ENCODE measurements at regions not wholly inside any gene's neighbourhood (a gene's known extent, or its start where the extent isn't known, plus 50 kb on each side); places are given as distances from the start of the nearest gene placed in this dataset.
"Not testable (repeated sequence)": the region's sequence is repeated elsewhere in the genome, so short reads cannot be mapped to it uniquely, and the experiment has no call there.

- Mint-ChIP-seq H3K27me3 (no peaks in the 10 kb centered on the region), H3K4me3 (no peak overlapping the region), H3K27ac (no peak overlapping the region), H3K36me3 (ENCODE audit: low read depth) (no peaks in the 10 kb centered on the region), H3K9me3 (peaks cover 3% of the 10 kb centered on the region), H3K4me1 (no peaks in the 10 kb centered on the region)
- POLR2A ChIA-PET = no interaction called here
- DNase-seq = no peak
- CTCF ChIA-PET = no interaction called here
Observed at GRCh38 chr2:144931960-144932359, 412.0 kb upstream of the ZEB2 start.

- Mint-ChIP-seq H3K4me1 (no peaks in the 10 kb centered on the region), H3K27ac (no peak overlapping the region), H3K36me3 (ENCODE audit: low read depth) (no peaks in the 10 kb centered on the region), H3K9me3 (peaks cover 3% of the 10 kb centered on the region), H3K4me3 (no peak overlapping the region), H3K27me3 (no peaks in the 10 kb centered on the region)
- CTCF ChIA-PET = no interaction called here
- POLR2A ChIA-PET = no interaction called here
- DNase-seq = no peak
Observed at GRCh38 chr2:144931480-144931879, 411.6 kb upstream of the ZEB2 start.

- ChIA-PET CTCF (no interaction called here), POLR2A (no interaction called here)
- Mint-ChIP-seq H3K4me1 (no peaks in the 10 kb centered on the region), H3K4me3 (no peak overlapping the region), H3K36me3 (ENCODE audit: low read depth) (no peaks in the 10 kb centered on the region), H3K27me3 (no peaks in the 10 kb centered on the region), H3K27ac (no peak overlapping the region), H3K9me3 (peaks cover 3% of the 10 kb centered on the region)
- DNase-seq = no peak
Observed at GRCh38 chr2:144927429-144927828, 407.5 kb upstream of the ZEB2 start.

- Mint-ChIP-seq H3K4me3 (no peak overlapping the region), H3K36me3 (ENCODE audit: low read depth) (no peaks in the 10 kb centered on the region), H3K4me1 (no peaks in the 10 kb centered on the region), H3K9me3 (peaks cover 3% of the 10 kb centered on the region), H3K27me3 (no peaks in the 10 kb centered on the region), H3K27ac (no peak overlapping the region)
- POLR2A ChIA-PET = no interaction called here
- CTCF ChIA-PET = no interaction called here
- no peak for DNase-seq
Observed at GRCh38 chr2:144925886-144926285, 406.0 kb upstream of the ZEB2 start.

- H3K4me3 Mint-ChIP-seq = no peak overlapping the region
- CTCF ChIA-PET = no interaction called here
- DNase-seq = no peak
- no peaks in the 10 kb centered on the region for H3K36me3 Mint-ChIP-seq (ENCODE audit: low read depth)
- H3K27ac Mint-ChIP-seq = no peak overlapping the region
- POLR2A ChIA-PET = no interaction called here
- H3K4me1 Mint-ChIP-seq = no peaks in the 10 kb centered on the region
- no peaks in the 10 kb centered on the region for H3K27me3 Mint-ChIP-seq
- H3K9me3 Mint-ChIP-seq = peaks cover 3% of the 10 kb centered on the region
Observed at GRCh38 chr2:144924827-144925226, 404.9 kb upstream of the ZEB2 start.

GRCh38 chr2:144922519-144922918 is 402.6 kb upstream of the ZEB2 start:
- no peak for DNase-seq
- CTCF ChIA-PET = interaction anchor here (0.7 kb wide), 1 partner anchor 434 kb away, joined by 3 read pairs; no protein-coding TSS in a partner anchor
- H3K27ac Mint-ChIP-seq = no peak overlapping the region
- no peaks in the 10 kb centered on the region for H3K4me1 Mint-ChIP-seq
- H3K36me3 Mint-ChIP-seq (ENCODE audit: low read depth) = no peaks in the 10 kb centered on the region
- no peak overlapping the region for H3K4me3 Mint-ChIP-seq
- POLR2A ChIA-PET = no interaction called here
- no peaks in the 10 kb centered on the region for H3K27me3 Mint-ChIP-seq
- H3K9me3 Mint-ChIP-seq = no peaks in the 10 kb centered on the region

- Mint-ChIP-seq H3K9me3 (no peaks in the 10 kb centered on the region), H3K4me1 (no peaks in the 10 kb centered on the region), H3K27me3 (no peaks in the 10 kb centered on the region), H3K36me3 (ENCODE audit: low read depth) (no peaks in the 10 kb centered on the region), H3K27ac (no peak overlapping the region), H3K4me3 (no peak overlapping the region)
- ChIA-PET CTCF (no interaction called here), POLR2A (no interaction called here)
- no peak for DNase-seq
Observed at GRCh38 chr2:144920755-144921530, 401.0 kb upstream of the ZEB2 start.

GRCh38 chr2:144914622-144915318 is 394.9 kb upstream of the ZEB2 start:
- no peak overlapping the region for H3K4me3 Mint-ChIP-seq
- H3K27me3 Mint-ChIP-seq = no peaks in the 10 kb centered on the region
- no peak overlapping the region for H3K27ac Mint-ChIP-seq
- no peaks in the 10 kb centered on the region for H3K36me3 Mint-ChIP-seq (ENCODE audit: low read depth)
- no peak for DNase-seq
- H3K9me3 Mint-ChIP-seq = no peaks in the 10 kb centered on the region
- CTCF ChIA-PET = no interaction called here
- H3K4me1 Mint-ChIP-seq = no peaks in the 10 kb centered on the region
- POLR2A ChIA-PET = no interaction called here

GRCh38 chr2:144914113-144914512 is 394.2 kb upstream of the ZEB2 start:
- Mint-ChIP-seq H3K27me3 (no peaks in the 10 kb centered on the region), H3K27ac (no peak overlapping the region), H3K4me1 (no peaks in the 10 kb centered on the region), H3K9me3 (no peaks in the 10 kb centered on the region), H3K4me3 (no peak overlapping the region), H3K36me3 (ENCODE audit: low read depth) (no peaks in the 10 kb centered on the region)
- ChIA-PET POLR2A (no interaction called here), CTCF (no interaction called here)
- no peak for DNase-seq

- Mint-ChIP-seq H3K27ac (no peak overlapping the region), H3K27me3 (no peaks in the 10 kb centered on the region), H3K4me1 (no peaks in the 10 kb centered on the region), H3K36me3 (ENCODE audit: low read depth) (no peaks in the 10 kb centered on the region), H3K4me3 (no peak overlapping the region), H3K9me3 (no peaks in the 10 kb centered on the region)
- no peak for DNase-seq
- ChIA-PET POLR2A (no interaction called here), CTCF (no interaction called here)
Observed at GRCh38 chr2:144912206-144912605, 392.3 kb upstream of the ZEB2 start.

GRCh38 chr2:144905956-144906355 is 386.0 kb upstream of the ZEB2 start:
- Mint-ChIP-seq H3K27ac (no peak overlapping the region), H3K9me3 (peaks cover 4% of the 10 kb centered on the region), H3K4me3 (no peak overlapping the region), H3K36me3 (ENCODE audit: low read depth) (no peaks in the 10 kb centered on the region), H3K4me1 (no peaks in the 10 kb centered on the region), H3K27me3 (no peaks in the 10 kb centered on the region)
- DNase-seq = no peak
- POLR2A ChIA-PET = no interaction called here
- CTCF ChIA-PET = no interaction called here

- Mint-ChIP-seq H3K4me1 (no peaks in the 10 kb centered on the region), H3K4me3 (no peak overlapping the region), H3K27ac (no peak overlapping the region), H3K9me3 (peaks cover 4% of the 10 kb centered on the region), H3K27me3 (no peaks in the 10 kb centered on the region), H3K36me3 (ENCODE audit: low read depth) (no peaks in the 10 kb centered on the region)
- ChIA-PET POLR2A (no interaction called here), CTCF (no interaction called here)
- DNase-seq = no peak
Observed at GRCh38 chr2:144904612-144905011, 384.7 kb upstream of the ZEB2 start.

GRCh38 chr2:144903045-144903444 is 383.1 kb upstream of the ZEB2 start:
- H3K4me3 Mint-ChIP-seq; POLR2A ChIA-PET; H3K9me3 Mint-ChIP-seq; H3K27ac Mint-ChIP-seq; CTCF ChIA-PET; H3K36me3 Mint-ChIP-seq (ENCODE audit: low read depth); H3K27me3 Mint-ChIP-seq; DNase-seq; H3K4me1 Mint-ChIP-seq: not testable (repeated sequence)

GRCh38 chr2:144901386-144901785 is 381.5 kb upstream of the ZEB2 start:
- DNase-seq; H3K9me3 Mint-ChIP-seq; H3K4me3 Mint-ChIP-seq; H3K36me3 Mint-ChIP-seq (ENCODE audit: low read depth); CTCF ChIA-PET; H3K27ac Mint-ChIP-seq; H3K27me3 Mint-ChIP-seq; H3K4me1 Mint-ChIP-seq; POLR2A ChIA-PET: not testable (repeated sequence)
